ENCODE measurements at regions not wholly inside any gene's neighbourhood (a gene's known extent, or its start where the extent isn't known, plus 50 kb on each side); places are given as distances from the start of the nearest gene placed in this dataset.

GRCh38 chr9:78866207-78867132 is 569.5 kb downstream of the PSAT1 start:
- DNase-seq (ENCODE audit: low spot score) = no peak

- DNase-seq (ENCODE audit: low spot score) = no peak
Measured at GRCh38 chr9:78871086-78871451, 574.1 kb downstream of the PSAT1 start.

DNA sequence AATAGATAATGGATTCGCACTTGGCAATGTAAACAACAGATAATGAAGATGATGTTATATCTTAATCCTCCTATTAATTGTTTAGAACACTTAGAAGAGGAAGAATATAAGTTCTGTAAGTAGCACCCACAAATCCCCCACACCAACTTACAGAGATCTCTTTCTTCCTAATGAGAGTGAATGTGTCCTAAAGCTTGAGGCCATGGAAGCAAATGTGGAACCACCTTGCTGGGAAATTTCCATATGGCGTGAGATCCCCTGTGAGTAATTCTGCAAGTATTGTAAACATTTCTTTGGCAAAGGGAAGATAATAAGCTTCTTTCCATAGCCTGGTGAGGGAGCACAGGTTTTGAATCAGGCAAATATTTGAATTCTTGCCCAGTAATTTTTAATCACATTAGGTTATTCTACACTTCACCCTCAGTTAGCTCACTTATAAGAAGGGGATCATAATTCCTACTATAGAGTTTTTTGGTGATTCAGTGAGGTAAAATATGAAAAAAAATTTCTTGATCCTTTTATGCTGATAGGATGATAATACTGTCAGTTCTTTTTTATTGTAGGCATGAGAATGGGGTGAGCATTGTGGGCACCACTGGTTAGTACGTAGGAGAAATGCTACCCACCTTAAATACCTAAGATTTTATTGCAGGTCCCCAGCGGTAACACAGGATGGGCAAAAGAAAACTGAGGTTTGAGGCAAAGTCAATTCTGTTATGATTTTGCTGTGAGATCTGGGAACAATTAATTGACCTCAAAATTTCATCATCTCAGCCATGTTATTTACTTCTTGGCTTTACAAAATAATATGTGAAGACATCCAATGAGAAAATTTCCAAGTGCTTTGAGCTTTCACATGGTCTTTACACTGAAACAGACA is 574.8 kb downstream of the PSAT1 start:
- peak; percentile 29 for DNase-seq (ENCODE audit: low spot score)

DNA sequence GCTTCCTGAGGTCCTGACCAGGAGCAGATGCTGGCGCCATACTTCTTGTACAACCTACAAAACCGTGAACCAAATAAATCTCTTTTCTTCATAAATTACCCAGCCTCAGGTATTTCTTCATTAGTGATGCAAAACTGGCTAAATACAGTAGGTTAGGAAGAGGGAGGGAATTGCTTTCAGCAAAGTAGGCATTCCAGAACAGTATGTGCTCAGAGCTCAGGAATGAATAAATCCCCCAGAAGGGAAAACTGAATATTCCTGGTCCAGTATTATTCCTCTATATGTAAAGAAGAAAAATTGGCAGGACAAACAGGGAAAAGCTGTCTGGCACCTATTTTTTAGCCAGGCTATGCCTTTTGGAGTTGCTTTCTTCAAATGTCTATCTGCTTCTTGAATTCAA is 577.1 kb downstream of the PSAT1 start:
- no peak for DNase-seq (ENCODE audit: low spot score)

DNA sequence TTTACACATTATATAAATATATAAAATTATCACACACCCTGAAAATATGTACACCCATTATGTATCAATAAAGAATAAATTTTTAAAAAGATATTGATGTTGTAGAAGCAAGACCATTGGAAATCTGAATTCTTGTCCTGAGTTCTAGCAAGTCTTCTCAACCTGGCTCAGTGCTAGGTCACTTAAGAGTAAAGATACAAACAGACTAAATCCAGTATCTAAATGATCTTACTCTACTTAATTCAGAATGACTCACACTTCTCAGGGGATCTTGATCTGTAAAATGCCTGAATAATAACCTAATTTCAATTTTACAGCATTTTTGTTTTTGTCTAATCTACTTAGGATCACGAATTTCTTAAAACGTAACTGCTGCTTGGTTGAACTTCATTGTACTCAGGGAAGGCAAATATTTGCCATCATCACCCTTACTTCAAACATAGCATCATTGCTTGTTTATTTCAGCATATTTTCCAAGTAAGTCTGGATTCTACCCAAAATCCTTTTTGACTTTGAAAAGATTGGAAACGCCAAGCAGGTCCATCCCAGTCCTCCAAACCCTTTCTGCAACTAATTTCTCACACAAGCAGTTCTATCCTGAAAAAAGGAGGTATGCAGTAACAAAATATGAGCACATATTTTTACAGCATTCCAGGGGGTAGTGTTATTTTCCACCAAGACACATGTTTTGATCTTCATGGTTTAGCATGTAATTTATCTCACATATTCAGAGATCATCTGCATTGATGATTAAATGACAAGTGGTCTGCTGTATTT is 582.6 kb downstream of the PSAT1 start:
- DNase-seq (ENCODE audit: low spot score) = no peak

DNA sequence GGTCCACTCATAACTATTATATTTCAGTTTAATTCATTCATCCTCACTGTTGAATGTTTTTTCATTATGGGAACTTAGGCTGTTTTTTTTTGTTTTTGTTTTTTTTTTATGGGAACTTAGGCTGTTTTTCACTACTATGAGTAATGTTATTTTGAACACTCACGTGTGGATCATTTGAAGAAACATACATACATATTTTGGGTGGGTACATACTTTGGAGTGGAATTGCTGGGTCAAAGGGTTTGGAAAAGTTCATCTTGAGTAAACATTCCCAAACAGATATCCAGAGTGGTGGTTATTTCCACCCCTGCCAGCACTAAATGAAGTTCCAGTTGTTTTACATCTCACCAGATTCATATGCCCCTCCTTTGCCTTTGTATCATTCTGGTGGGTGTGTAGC is 584.4 kb downstream of the PSAT1 start:
- no peak for DNase-seq (ENCODE audit: low spot score)

GRCh38 chr9:78882481-78882880 is 585.6 kb downstream of the PSAT1 start:
- DNase-seq (ENCODE audit: low spot score) = no peak

DNA sequence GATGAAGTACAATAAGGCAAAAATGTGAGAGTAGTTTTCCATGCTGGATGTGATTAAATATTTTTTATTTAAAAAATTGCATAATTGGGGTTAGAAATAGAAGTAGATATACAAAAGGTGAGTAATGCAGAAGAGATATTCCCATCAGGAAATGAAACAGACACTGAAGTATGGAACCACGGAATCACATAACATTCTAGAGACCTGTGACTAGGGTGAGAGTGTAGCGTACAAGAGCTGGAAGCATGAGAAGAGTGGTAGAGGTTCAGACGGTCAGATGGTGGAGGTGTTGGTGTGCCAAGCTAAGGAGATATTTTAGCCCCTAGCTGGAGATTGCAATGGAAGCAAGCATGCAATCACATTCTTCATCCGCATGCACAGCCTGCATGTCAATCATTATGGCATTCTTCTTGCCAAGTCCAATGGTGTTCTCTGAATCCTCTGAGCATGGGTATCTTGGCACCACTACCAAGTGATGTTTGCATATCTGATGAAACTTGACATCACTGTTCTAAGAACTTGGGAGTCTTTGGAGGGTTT is 587.8 kb downstream of the PSAT1 start:
- DNase-seq (ENCODE audit: low spot score) = no peak

DNA sequence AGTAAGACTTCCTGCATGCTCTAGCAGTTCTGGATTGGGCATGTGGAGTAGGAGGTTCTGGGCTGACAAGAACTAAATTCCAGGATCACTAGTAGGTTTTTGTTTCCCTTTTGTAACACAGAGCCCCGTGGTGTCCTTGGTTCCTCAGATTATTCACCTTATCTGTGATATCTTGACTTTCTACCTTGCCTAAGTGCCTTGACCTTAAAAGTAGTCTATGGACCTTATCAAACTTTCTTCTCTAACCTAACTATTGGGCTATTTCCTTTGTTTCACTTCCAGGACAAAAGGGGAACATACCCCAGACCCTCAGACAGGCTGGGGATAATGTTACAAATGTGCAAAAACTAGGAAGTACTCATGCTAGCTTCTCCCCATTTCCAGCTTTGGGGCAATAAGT is 595.3 kb downstream of the PSAT1 start:
- no peak for DNase-seq (ENCODE audit: low spot score)

DNA sequence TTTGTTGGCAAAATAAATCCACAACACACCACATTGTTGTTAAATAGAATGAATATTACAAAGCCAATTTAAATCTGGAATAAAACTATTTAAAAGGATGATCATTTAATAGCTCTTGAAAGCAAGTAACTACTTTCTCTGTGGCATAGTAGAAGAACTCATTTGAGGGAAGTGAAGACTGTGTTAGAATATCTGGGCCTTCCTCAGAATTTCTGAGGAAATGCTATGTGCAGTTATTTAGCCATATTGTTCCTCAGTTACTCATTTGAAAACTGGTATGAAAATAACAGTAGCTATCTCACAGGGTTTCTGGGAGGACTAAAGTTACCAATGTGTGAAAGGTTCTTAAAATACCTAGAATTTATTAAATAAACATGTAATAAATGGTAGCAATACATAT is 595.8 kb downstream of the PSAT1 start:
- DNase-seq (ENCODE audit: low spot score) = no peak

- DNase-seq (ENCODE audit: low spot score) = no peak
Measured at GRCh38 chr9:78893774-78894401, 597.0 kb downstream of the PSAT1 start.

DNA sequence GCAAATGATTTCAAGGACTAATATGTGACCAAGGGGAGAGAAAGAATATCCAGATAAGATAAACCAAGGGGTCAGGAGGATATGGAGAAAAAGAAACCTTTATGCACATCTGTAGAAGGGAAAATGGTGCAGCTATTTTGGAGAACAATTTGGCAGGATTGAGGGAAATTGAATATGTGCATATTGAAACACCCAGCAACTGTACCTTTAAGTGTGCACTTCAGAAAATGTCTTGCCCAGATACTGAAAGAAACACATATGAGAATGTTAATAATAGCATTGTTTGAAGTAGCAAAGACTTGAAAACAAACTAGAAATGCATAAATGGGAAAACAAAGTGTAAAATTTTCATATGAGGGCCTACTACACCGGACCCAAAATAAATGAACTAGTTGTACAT is 599.6 kb downstream of the PSAT1 start:
- no peak for DNase-seq (ENCODE audit: low spot score)

DNA sequence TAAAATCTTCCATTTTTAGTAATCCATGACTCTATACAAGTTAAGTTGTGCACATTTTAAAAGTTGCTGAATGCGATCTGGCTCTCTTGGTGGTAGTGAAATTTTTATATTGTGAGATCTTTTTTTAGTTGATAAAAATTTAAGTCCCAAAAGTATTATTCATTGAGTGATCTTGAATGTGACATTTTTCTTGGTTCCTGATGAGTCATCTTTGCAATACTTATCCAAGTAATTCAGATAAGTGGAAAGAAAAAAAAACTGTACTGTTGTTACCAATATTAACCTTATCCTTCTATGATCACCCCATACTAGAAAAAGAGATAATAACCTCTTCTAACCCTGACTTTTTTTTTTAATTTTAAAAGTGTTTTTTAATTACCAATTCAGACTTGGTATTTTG is 601.3 kb downstream of the PSAT1 start:
- no peak for DNase-seq (ENCODE audit: low spot score)

DNA sequence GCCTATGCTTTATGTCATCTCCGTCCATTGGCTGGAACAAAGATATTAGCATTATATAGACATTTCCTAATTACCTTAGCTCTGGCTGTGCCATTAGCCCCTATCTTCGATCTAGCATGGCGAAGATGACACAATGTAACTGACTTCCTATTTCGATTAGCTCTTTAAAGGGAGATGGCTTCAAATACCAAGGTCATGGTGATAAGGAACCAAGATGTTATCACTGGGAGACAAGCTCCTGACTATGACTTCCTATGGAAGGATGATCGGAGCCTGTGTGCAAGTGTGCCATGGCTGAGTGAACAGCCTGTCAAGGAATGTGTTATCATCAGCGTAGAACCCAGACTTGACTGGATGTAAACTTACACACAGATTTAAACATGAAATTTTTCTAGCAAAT is 602.1 kb downstream of the PSAT1 start:
- no peak for DNase-seq (ENCODE audit: low spot score)

DNA sequence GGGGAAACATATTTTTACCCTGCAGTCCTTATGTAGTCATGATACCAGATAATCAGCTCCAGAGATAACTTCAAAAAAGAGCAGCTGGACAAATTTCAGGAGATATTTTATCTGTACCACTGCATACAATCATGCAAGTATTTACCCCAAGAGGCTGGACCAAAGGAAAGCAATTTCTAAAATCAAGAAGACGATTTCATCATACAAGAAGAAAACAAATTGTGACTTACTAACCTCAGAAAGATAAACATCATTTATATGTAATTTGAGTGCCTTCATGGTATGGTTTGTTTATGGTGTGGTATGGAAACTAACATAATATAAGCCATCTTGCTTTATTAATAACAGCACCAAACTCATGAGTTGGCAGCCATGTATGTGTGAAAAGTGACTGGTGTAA is 603.6 kb downstream of the PSAT1 start:
- no peak for DNase-seq (ENCODE audit: low spot score)

- DNase-seq (ENCODE audit: low spot score) = no peak
Measured at GRCh38 chr9:78902051-78902450, 605.1 kb downstream of the PSAT1 start.

DNA sequence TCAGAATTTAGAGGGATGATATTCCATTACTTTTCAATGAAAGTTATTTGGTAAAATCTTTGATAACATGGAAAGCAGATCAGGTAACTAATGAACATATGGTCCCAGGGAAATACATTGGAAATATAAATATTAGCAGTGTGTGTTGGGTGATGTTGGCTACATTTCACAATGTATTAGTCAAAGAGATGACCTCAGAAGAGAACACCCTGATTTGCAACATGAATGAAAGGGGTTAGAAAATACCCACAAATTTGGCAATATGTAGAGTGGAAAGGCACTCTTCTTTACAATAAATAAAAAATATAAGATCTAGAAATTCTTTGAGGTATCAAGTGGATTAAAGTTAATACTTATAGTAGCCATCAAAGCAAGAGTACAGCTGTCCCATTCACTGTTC is 606.7 kb downstream of the PSAT1 start:
- DNase-seq (ENCODE audit: low spot score) = no peak

DNA sequence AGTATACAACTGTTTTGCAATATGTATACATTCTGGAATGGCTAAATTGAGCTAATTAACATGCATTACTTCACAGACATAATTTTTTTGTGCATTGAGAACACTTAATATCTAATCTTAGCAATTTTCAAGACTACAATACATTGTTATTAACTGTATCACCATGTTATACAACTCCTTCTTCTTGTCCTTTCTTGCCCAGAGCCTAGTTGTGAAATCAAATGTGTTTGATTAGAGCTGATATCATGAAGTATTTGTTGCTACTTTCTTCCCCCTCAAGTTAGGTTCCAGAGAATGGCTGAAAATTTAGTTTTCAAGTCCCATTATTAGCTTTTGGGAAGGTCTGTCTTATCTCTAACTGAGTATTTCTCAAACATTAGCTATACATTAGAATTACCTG is 607.8 kb downstream of the PSAT1 start:
- DNase-seq (ENCODE audit: low spot score) = no peak

DNA sequence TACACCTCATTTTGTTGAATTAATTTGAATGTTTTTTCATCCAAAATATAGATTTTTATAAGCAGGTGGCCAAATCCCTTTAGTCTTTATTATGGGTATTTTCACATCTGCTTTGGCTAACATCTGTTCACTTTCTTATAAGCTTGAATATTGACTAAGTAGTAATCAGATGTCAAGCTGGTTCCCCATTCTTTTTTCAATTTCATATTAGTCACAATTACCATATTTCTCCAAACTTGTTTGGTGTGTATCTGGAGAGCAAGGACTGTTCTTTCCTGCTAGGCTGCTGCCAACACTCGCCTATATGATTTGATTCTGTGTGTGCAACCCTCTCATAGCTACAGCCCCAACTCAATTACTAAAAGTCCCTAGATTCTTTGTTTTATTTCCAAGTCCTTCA is 608.5 kb downstream of the PSAT1 start:
- DNase-seq (ENCODE audit: low spot score) = no peak

DNA sequence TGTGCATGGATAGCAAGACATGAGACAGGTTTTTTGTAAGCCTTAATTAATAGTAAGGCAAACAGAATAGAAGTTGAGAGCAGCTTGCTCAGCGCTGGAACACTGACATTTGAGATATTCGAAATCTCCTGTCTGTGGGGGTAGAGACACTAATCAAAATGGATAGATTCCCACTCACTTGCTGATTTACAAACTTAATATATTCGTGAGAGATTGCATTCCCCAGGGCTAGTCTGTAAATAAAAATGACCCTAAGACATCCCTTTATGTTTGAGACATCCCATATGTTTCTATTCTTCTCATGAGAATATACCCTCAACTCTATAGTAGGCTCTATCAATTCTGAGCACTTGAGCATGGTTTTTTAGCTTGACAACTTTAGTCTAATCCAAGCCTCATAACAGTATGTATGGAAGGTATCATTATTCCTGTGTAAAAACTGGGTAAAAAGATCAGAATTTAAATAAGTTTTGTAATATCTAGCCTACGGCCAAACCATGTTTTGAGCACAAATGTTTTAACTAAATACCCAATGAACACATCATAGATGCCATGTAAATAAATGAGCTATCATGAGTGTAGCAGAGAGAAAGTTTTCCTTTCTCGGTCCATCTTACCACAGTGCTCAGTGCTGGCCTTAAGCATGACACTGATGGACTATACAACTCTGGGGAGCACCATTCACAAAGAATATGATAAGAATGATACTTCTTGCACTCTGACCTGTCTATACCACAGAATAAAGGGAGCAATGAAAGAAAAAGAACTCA is 609.2 kb downstream of the PSAT1 start:
- no peak for DNase-seq (ENCODE audit: low spot score)

DNA sequence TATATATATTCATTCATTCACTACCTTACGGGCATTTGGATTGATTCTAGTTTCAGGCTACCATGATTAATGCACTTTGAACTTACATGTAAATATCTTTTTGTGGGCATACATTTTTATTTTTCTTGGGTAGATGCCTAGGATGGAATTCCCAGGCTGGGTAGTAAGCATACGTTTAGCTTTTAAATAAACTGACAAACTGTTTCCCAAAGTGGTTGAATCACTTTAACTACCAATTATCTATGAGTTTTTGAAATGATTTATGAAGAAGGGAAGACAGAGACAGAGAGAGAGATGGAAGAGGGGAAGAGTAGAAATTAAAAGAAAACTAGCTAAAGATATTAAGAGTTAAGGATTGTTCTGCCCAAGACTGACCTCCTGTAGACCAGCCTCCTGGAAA is 612.6 kb downstream of the PSAT1 start:
- no peak for DNase-seq (ENCODE audit: low spot score)

All from D341Med (cell line).